GM23248 (cell line): ENCODE measurements at regions not wholly inside any gene's neighbourhood (a gene's known extent, or its start where the extent isn't known, plus 50 kb on each side); places are given as distances from the start of the nearest gene placed in this dataset.

Source experiments
- EZH2 ChIP-seq: fragments of 200-600 bp; sonication (generic); IDR thresholded peaks from 2 replicates; pipeline ENCODE4 v1.6.1; 2018; ENCODE audit warnings: antibody characterized with exemption, mild to moderate bottlenecking; ENCODE audit not compliant: insufficient read depth, poor library complexity, severe bottlenecking
- EZH2phosphoT487 ChIP-seq: fragments of 200-600 bp; sonication (generic); IDR thresholded peaks from 2 replicates; pipeline ENCODE4 v1.6.1; 2018; ENCODE audit warnings: antibody characterized with exemption, moderate library complexity, mild to moderate bottlenecking, low read depth; ENCODE audit not compliant: insufficient read depth

GRCh38 chr20:10119336-10119735, 84.5 kb downstream of the ANKEF1 start:
- no peak for TF ChIP-seq EZH2phosphoT487
- TF ChIP-seq EZH2: no peak
